Hepatic stellate cell (primary cell): ENCODE measurements at regions not wholly inside any gene's neighbourhood (a gene's known extent, or its start where the extent isn't known, plus 50 kb on each side); places are given as distances from the start of the nearest gene placed in this dataset.
"Not testable (repeated sequence)": the region's sequence is repeated elsewhere in the genome, so short reads cannot be mapped to it uniquely, and the experiment has no call there.

Source experiments
- DNase-seq: peaks from one replicate; pipeline ENCODE4 v3.0.0; 2011; ENCODE audit warnings: low spot score

GRCh38 chr2:34305587-34305986, 706.5 kb upstream of the FAM98A start:
- DNase-seq, result no peak

- no peak for DNase-seq
Measured at GRCh38 chr2:34294961-34295360, 695.9 kb upstream of the FAM98A start.

- DNase-seq, result no peak
Measured at GRCh38 chr2:34291076-34291475, 692.0 kb upstream of the FAM98A start.

- DNase-seq, result no peak
Measured at GRCh38 chr2:34288016-34288415, 688.9 kb upstream of the FAM98A start.

- no peak for DNase-seq
Measured at GRCh38 chr2:34280606-34281005, 681.5 kb upstream of the FAM98A start.

GRCh38 chr2:34266908-34267697, 668.0 kb upstream of the FAM98A start:
- no peak for DNase-seq

- DNase-seq, result no peak
Measured at GRCh38 chr2:34261701-34262100, 662.6 kb upstream of the FAM98A start.

DNA sequence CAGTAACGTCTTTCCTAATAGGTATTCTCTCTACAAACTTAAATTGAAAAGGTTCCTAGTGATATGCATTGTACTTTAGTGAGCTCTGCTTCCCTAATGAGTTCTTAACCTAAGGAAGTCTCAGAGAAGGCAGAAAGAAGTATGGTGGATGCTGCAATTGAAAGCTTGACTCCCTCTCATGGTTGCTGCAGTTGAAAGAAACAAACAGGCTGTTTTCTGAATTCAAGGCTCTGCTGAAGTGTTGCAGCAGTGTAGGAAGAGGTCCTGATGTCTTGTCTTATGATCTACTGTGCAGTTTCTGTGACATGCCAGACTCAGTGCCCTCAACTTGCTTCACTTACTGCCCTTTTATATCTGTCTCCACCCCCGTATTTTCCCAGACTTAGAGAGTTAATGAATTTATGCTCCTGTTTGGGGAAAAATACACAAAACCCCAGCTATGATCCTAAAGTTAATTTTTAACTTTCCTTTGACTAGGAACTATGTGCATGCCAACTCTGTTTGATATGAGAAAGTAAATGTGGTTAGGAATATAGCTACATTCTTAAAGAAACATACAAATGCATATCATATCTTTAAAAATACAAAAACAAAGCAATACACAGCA, 655.3 kb upstream of the FAM98A start:
- DNase-seq, result no peak

DNA sequence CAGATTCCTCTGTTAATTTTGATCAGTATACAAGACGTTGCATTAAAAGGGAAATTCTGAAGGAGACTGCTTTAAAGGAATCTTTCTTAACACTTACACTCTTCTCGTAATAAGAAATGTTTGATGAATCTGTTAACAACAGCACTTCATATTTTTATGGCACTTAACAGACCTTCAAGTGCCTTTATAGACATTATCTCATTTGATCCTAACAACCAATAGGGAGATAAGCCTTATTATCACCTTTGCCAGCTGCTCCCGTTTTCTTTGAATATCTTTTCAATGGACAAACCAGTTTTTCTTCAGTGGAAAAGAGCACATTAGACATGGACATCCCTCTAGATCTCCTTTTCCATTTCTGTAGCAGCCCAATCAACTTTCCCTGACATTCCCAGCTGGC, 653.0 kb upstream of the FAM98A start:
- DNase-seq, result no peak

- no peak for DNase-seq
Measured at GRCh38 chr2:34251578-34251977, 652.5 kb upstream of the FAM98A start.

- no peak for DNase-seq
Measured at GRCh38 chr2:34244195-34244594, 645.1 kb upstream of the FAM98A start.

- DNase-seq, result no peak
Measured at GRCh38 chr2:34242763-34243123, 643.6 kb upstream of the FAM98A start.

- no peak for DNase-seq
Measured at GRCh38 chr2:34241905-34242762, 643.0 kb upstream of the FAM98A start.

DNA sequence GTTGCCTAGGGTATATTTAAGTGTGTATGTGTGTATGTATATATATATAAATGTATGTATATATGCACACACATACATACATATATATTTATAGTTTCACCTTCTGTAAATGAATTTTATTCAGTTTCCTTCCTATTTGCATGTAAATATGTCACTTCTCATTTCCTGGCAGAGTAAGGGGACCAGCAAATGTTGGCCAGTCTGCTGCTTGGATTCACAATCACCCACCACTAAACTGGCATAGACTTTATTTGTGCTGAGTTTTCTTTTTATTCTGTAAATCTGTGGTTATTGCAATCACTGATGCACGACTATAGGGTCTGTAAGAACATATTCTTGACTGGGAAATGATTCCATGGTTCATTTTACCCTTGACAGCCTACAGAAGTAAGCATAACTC, 640.4 kb upstream of the FAM98A start:
- no peak for DNase-seq

- no peak for DNase-seq
Measured at GRCh38 chr2:34234823-34235222, 635.7 kb upstream of the FAM98A start.

- no peak for DNase-seq
Measured at GRCh38 chr2:34229998-34230397, 630.9 kb upstream of the FAM98A start.

- no peak for DNase-seq
Measured at GRCh38 chr2:34215174-34215573, 616.1 kb upstream of the FAM98A start.

- DNase-seq, result not testable (repeated sequence)
Measured at GRCh38 chr2:34210382-34210781, 611.3 kb upstream of the FAM98A start.

- no peak for DNase-seq
Measured at GRCh38 chr2:34204560-34204959, 605.5 kb upstream of the FAM98A start.

GRCh38 chr2:34201099-34201498, 602.0 kb upstream of the FAM98A start:
- DNase-seq, result no peak

GRCh38 chr2:34199971-34200370, 600.9 kb upstream of the FAM98A start:
- DNase-seq, result no peak

DNA sequence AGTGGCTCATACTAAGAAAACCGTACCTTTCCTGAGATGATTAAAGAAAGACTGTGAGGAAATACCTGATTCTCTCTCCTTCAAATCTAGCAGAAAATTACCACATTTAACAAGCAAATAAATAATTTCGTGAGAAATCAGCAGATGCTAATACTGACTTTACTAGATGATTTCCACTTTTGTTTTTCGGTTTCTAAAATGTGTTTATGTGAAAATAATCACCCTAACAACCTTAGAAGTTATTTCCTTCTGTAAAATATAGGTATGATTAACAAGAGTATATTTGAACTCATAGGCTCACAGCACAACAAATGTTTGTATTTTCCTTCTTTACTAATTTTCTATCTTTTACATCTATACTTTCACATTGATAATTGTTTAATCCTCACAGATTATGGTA, 594.1 kb upstream of the FAM98A start:
- DNase-seq, result no peak
